ENCODE measurements at regions not wholly inside any gene's neighbourhood (a gene's known extent, or its start where the extent isn't known, plus 50 kb on each side); places are given as distances from the start of the nearest gene placed in this dataset.

GRCh38 chr6:144899161-144899560 is 614.0 kb downstream of the UTRN start:
- intact Hi-C loops (cut with DNase I), result no loop called here
- Histone ChIP-seq H3K27ac (no peak overlapping the region), H3K9me3 (no peaks in the 10 kb centered on the region), H3K27me3 (no peaks in the 10 kb centered on the region), H3K36me3 (no peaks in the 10 kb centered on the region), H3K4me1 (no peaks in the 10 kb centered on the region), H3K4me3 (no peak overlapping the region)
- DNase-seq (ENCODE audit: extremely low spot score in 2 of 2), result no peak
- TF ChIP-seq CTCF (IDR thresholded peaks at IDR 0.05) (no peak), POLR2AphosphoS5 (IDR thresholded peaks at IDR 0.05; ENCODE audit: insufficient read depth in 1 of 2, low read depth in 1 of 2) (no peak), POLR2A (IDR thresholded peaks at IDR 0.05) (no peak)

GRCh38 chr6:144901412-144901811 is 616.3 kb downstream of the UTRN start:
- H3K36me3 ChIP-seq, result no peaks in the 10 kb centered on the region
- H3K27ac ChIP-seq, result no peak overlapping the region
- H3K4me1 ChIP-seq, result no peaks in the 10 kb centered on the region
- DNase-seq (ENCODE audit: extremely low spot score in 2 of 2), result no peak
- TF ChIP-seq POLR2AphosphoS5 (IDR thresholded peaks at IDR 0.05; ENCODE audit: insufficient read depth in 1 of 2, low read depth in 1 of 2) (no peak), POLR2A (IDR thresholded peaks at IDR 0.05) (no peak)
- H3K9me3 ChIP-seq, result no peaks in the 10 kb centered on the region
- no peak overlapping the region for H3K4me3 ChIP-seq
- no peaks in the 10 kb centered on the region for H3K27me3 ChIP-seq
- intact Hi-C loops (cut with DNase I), result no loop called here

- no peak for TF ChIP-seq CTCF (IDR thresholded peaks at IDR 0.05)
- TF ChIP-seq POLR2A (IDR thresholded peaks at IDR 0.05), result no peak
- no peak for TF ChIP-seq POLR2AphosphoS5 (IDR thresholded peaks at IDR 0.05; ENCODE audit: insufficient read depth in 1 of 2, low read depth in 1 of 2)
- H3K4me3 ChIP-seq, result no peak overlapping the region
- H3K27me3 ChIP-seq, result no peaks in the 10 kb centered on the region
- no peak overlapping the region for H3K27ac ChIP-seq
- H3K9me3 ChIP-seq, result no peaks in the 10 kb centered on the region
- intact Hi-C loops (cut with DNase I), result no loop called here
- no peaks in the 10 kb centered on the region for H3K36me3 ChIP-seq
- DNase-seq (ENCODE audit: extremely low spot score in 2 of 2), result no peak
- H3K4me1 ChIP-seq, result no peaks in the 10 kb centered on the region
Observed at GRCh38 chr6:144908004-144908403, 622.9 kb downstream of the UTRN start.

- H3K4me3 ChIP-seq, result no peak overlapping the region
- no peak for DNase-seq (ENCODE audit: extremely low spot score in 2 of 2)
- H3K27ac ChIP-seq, result no peak overlapping the region
- TF ChIP-seq CTCF (IDR thresholded peaks at IDR 0.05), result no peak
- no peaks in the 10 kb centered on the region for H3K36me3 ChIP-seq
- no peaks in the 10 kb centered on the region for H3K9me3 ChIP-seq
- H3K4me1 ChIP-seq, result no peaks in the 10 kb centered on the region
- intact Hi-C loops (cut with DNase I), result no loop called here
- no peaks in the 10 kb centered on the region for H3K27me3 ChIP-seq
Observed at GRCh38 chr6:144909753-144910285, 624.7 kb downstream of the UTRN start.

GRCh38 chr6:144911322-144911721 is 626.2 kb downstream of the UTRN start:
- intact Hi-C loops (cut with DNase I), result no loop called here
- no peak for TF ChIP-seq CTCF (IDR thresholded peaks at IDR 0.05)
- TF ChIP-seq POLR2AphosphoS5 (IDR thresholded peaks at IDR 0.05; ENCODE audit: insufficient read depth in 1 of 2, low read depth in 1 of 2), result no peak
- TF ChIP-seq POLR2A (IDR thresholded peaks at IDR 0.05), result no peak
- Histone ChIP-seq H3K4me3 (no peak overlapping the region), H3K36me3 (no peaks in the 10 kb centered on the region), H3K4me1 (no peaks in the 10 kb centered on the region), H3K9me3 (no peaks in the 10 kb centered on the region), H3K27ac (no peak overlapping the region), H3K27me3 (no peaks in the 10 kb centered on the region)
- DNase-seq (ENCODE audit: extremely low spot score in 2 of 2), result no peak

- no peak for TF ChIP-seq POLR2A (IDR thresholded peaks at IDR 0.05)
- no peak for TF ChIP-seq POLR2AphosphoS5 (IDR thresholded peaks at IDR 0.05; ENCODE audit: insufficient read depth in 1 of 2, low read depth in 1 of 2)
- no peak for TF ChIP-seq CTCF (IDR thresholded peaks at IDR 0.05)
- Histone ChIP-seq H3K9me3 (no peaks in the 10 kb centered on the region), H3K36me3 (no peaks in the 10 kb centered on the region), H3K4me1 (no peaks in the 10 kb centered on the region), H3K27me3 (no peaks in the 10 kb centered on the region), H3K27ac (no peak overlapping the region), H3K4me3 (no peak overlapping the region)
- DNase-seq (ENCODE audit: extremely low spot score in 2 of 2), result no peak
- intact Hi-C loops (cut with DNase I), result no loop called here
Observed at GRCh38 chr6:144912474-144912873, 627.3 kb downstream of the UTRN start.

Data from vagina (tissue), 2 donors.